ENCODE measurements at regions not wholly inside any gene's neighbourhood (a gene's known extent, or its start where the extent isn't known, plus 50 kb on each side); places are given as distances from the start of the nearest gene placed in this dataset.

DNA sequence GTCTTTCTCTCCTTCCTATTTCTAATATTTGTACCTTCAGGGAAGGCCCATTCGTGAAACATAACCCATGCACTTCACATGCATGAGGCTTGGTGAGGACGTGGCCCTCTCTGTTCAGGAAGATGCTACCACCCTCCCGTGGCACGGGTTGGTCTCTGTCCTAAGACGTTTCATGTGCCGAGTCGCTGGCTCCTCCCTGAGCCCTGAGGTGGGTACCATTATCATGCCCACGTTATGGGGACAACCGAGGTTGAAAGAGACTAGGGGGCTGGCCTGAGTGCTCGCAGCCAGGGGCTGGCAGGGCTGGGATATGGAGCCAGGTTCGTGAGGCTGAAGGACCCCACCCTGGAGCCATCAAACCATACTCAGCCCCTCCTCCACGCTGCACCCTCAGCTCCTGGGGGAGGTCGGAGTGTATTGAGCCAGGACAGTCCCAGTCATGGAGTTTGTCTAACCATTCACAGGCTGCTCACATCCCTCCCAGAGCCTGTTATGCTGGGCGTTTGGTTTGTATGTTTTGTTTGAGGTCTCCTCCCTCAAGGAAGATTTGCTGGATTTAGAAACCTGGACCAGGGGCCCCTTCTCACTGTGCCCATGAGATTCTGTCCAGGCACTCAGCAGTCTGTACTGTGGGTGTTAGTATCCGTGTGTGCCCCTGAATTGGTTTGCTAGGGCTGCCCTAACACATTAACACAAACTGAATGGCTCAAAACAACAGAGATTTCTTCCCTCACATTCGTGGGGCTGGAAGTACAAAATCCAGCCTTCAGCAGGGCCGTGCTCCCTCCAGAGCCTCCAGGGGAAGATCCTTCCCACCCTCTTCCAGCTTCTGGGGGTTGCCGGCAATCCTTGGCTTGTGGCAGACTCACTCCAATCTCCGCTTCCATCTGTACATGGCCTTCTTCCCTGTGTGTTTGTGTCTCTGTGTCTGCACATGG, 88.3 kb downstream of the ANKRD60 start:
- no peak for DNase-seq (ENCODE audit: low spot score)

DNA sequence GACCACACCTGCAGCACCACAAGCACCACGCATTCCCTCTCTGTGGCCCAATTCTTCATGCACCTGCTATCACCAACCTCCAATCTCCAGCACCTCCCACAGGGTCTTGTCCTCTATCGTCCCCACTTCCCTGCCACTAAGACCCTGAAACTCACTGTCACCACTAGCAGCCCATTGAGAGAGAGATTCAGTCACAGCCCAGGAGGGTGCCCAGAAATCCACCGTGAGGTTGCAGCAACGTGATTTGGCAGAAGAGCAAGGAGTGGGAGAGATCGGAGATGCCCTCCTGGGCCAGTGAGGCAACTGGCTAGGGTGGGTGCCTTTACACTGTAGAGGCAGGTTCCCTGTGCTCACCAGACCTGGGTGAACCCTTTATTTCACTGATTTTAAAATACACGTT, 90.1 kb downstream of the ANKRD60 start:
- no peak for DNase-seq (ENCODE audit: low spot score)

DNA sequence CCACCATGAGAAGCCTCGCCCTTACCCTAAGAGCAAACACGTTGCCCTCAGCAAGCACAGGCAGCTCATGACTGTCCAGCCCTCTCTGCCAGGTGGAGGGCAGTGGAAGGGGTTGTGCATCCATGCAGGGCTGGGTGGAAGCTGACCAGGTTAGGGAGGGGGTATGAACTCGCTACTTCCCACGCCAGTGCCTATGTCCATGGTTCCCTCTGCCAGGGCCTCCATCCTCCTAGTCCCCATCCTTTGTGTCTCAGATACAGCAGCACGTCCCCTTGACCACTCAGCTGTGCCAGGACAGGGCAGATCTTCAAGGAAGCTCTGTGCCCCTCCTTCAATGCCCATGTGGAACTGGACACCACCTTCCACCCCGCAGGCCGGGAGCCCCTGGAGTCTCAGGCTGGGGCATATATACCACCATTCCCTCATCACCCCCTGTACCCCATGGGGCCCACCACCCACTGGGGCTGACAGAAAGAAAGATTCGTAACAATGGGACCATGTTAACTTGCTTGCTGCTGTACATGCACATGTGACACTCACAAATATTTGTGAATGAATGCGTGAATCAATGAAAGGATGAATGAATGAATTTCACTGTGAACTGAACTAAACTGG, 90.7 kb downstream of the ANKRD60 start:
- DNase-seq (ENCODE audit: low spot score), result no peak

DNA sequence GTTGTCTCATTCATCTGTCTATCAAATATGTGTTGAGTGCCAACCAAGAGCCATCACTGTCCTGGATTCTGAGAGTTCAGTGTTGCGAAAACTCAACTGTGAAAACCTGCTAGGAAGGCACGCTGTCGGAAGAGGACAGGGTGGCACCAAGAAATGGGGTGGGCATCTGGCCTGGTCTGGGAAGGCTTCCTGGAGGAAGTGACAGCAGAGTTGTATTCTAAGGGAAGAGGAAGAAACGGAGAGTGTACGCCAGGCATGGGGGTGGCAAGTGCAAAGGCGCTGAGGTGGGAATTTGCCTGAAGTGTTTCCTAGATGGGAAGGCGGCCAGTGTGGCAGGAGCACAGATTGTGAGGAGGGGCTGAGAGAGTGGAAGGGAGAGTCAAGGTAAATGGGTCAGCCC, 91.2 kb downstream of the ANKRD60 start:
- no peak for DNase-seq (ENCODE audit: low spot score)

DNA sequence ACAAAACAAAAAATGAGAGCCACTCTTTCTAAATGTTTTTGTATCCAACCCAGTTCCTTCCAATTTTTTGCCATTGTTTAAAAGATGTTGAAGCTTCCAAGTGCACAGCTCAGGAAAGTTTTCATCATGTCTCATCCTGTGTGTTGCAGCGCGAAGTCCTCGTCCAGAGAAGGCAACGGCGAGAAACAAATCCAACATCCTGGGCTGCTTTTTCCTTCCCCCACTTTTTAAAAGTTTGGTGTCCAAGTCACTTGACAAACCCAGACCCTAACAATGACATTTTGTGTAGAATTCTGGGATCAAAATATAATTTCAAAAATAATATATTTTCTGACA, 92.3 kb downstream of the ANKRD60 start:
- no peak for DNase-seq (ENCODE audit: low spot score)

DNA sequence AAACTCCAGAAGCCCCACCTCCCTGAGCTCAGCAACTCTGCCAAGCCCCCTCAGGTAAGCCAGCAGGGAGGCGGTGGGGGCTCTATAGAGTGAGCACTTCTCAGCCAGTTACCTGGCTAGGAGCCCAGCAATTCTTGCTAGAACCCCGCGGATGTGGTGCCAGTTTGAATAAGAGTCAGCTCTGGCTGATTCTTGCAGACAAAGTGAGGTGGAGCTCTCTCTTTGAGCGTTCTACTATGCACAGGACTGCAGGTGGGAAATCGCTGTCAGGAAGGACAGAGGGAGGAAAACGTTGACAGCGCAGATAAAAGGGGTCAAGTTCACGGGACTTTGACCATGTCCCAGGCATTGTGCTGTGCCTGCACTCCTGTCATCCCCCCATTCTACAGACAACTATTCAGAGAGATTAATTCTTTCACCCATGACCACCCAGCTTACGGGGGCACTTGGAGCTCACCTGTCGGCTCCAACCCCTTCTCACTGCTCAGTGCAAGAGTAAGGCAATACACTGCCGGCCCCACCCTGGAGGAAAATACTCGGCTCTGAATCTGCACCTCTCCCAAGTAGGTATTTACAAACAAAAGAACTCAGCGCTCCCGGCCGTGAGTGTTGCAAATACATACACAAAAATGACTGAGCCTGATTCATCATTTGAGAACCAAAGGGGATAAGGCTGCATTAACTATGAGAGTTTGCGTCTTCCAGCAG, 92.9 kb downstream of the ANKRD60 start:
- DNase-seq (ENCODE audit: low spot score), result no peak

DNA sequence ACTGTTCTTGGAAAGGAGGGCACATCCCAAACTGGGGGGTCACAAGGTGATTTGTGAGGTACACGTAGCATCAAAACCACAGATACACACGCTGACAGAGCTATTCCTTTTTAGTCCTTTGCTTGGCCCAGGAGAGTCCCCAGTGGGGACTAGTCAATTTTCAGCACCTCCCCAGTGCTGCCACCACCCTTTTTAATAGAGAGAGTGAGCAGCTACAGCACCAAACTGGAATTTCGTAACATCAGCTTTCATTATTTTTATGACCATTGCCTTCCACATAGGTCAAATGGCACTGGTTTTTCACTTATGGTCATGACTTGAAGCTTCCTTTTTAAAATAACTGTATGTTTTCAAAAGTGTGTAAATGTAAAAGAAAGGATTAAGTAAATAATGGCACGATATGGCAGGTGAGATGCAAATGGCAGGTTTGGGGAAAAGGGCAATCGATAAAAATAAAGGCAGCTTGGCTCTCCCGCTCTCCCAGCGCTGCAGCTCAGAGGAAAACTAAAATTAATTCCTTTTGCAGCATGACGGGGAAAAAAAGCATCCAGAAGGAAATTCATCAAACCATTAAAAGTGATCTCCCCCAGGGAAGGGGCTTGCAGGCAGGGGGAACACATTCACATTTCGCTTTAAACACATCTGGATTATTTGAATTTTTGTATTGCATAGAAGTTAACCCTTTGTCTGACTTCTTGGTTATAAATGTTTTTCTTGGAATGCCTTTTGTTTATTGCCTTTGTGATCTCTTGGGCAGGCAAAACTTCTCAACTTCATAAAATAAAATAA, 95.2 kb downstream of the ANKRD60 start:
- no peak for DNase-seq (ENCODE audit: low spot score)

DNA sequence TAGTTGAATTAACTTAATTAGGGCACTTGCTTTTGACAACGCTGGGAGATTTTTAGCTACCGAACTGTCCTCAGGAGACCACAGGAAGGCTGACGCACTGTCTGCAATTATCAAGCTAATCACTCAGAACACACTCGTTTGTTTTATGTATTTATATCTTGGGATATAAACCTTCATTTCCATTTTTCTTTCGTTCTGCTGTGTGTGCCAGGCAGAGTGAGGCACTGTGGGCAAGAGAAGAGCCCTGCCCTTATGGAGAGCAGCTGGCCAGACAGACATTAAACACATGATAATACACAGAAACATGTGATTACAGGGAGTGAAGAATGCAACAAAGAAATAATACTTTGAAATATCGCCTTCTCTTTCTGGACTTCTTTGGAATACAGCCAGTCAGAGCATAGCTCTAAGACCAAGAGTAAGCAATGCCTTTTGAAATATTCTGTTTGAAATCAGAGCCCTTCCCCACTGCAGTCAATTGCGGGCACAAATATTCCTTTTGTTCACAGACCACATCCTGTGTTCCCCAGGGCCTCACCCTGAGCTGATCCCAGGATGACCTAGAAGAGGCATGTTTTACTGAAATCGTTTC, 96.8 kb downstream of the ANKRD60 start:
- DNase-seq (ENCODE audit: low spot score), result no peak

DNA sequence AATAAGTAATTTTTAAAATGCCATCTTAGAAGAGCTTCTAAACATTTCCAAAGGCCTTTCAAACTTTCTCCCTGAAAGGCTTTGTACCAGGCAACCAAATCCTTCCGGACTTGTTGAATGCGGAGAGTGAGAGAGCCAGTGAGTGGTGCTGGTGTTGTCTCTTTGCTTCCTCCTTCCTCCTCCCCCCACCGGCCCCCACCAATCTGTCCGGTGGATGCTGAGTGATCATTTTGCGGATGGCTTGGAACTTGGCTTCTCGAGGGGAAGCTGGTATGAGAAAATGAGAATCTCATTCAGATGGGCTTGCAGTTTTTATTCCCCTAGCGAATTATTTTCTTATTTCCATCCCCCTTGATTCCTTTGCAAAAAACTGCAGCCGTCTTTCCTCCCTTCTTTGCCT, 97.3 kb downstream of the ANKRD60 start:
- no peak for DNase-seq (ENCODE audit: low spot score)

DNA sequence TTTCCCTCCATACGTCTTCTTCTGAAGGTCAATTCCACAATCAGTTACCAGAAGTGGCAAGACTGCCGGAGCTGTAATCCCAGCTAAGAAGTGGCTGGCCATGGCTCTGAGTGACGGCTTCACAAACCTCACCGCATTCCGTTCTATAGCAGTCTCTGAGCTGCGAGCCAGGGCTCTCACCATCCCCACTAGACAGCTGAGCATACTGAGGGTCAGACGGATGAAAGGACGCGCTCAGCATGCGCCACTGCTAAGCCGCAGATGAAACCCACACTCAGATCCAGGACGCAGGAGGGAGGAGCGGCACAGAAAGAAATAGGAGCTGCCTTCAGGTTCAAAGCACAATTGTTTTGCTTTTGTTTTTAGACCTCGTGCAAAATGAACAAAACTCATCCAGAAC, 97.9 kb downstream of the ANKRD60 start:
- no peak for DNase-seq (ENCODE audit: low spot score)

DNA sequence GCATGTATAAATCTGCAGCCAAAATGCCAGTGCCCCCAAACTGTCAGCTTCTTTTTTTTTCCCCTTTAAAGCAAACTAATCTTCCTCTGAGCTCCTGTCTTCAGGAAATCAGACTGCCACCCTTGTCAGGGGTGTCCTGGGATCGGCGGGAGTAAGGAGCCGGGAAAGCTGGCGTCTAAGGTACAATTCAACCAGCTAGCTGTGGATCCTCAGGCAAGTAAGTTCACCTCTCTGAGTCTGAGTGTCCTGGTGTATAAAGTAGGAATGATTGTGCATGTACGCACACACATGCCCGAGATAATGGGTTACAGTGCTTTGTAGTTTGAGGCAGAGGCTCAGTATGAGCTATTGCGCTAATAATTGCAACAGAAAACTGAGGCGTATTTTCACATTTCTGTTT, 98.3 kb downstream of the ANKRD60 start:
- DNase-seq (ENCODE audit: low spot score), result no peak

DNA sequence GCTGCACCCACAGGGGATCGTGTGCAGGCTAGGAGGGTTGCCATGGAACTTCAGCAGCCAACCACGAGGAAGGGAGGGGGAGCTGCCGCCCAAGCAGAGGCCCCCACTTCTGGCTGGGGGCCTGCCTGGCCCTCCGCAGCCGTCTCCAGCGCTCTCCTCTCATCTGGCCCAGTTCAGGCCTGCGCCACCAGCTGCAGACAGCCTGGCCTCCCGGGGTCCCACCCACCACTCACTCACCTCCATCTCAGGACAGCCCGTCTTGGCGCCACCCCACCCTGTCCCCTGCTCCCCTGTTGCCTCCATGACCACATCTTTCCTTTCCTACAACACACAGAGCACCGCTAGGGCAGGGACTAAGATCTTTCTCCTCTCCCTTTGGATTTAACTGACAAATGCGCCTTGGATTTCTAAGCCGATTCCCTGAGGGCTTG, 98.7 kb downstream of the ANKRD60 start:
- no peak for DNase-seq (ENCODE audit: low spot score)

DNA sequence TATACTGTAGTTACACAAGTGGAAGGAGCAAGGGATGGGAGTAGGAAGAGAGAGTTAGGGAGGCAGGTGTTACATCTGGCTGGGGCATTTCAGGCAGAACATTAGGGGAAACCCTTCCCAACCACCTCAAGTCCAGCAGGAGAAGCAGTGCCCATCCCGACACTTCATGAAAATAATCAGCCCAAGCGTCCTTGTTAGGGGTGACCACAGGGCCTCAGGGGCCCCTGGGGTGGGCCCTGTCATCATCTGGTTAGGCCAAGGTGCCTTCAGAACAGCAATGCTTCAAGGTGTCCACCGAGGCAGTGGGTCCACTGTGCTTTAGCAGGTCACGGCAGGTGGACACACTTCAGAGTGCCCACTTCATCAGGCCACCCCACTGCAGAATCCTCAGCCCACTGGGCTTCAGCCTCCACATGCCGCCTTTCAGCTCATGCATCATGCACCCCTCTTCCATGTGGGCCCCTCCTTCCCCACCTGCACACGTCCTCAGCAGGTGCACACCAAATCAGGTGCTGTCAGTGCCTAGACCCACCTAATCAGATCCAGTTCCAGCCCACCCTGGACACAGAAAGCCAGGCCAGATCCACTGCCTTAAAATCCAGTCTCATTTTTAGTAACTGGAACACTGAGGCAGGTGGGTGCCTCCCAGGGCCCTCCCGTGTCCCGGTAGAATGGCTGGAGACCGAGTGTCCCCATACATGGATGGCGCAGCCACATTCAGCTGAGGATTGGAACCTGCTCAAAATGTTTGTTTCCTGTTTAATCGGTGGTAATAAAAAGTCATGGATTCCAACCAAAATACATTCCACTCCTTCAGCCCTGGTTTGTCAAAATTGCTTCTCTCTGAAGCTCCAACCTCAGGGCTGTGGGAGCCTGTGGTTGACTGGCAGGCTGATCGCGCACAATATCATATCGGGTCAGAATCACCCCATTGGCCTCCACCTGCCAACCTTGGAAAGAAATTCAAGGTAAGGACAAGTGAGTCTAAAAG, 99.5 kb downstream of the ANKRD60 start:
- DNase-seq (ENCODE audit: low spot score), result no peak

DNA sequence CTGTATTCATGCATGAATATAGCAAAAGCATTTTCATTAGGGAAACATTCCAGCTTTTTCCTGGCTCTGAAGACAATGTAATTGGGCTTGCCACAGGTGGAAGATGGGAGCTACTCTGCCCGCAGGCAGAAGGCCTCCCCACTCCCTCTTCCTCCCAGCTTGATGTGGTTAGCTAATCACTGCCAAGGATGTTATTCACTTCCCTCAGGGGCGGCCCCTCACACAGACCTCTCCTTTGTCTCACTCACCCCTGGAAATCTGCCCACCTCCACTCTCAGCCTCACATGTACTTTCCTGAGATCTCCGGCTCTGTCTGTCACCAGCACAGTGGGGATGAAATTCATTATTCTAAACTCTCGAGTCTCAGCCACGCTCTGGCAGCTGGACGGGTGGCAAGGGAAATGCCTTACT, 100.7 kb downstream of the ANKRD60 start:
- DNase-seq (ENCODE audit: low spot score), result no peak

DNA sequence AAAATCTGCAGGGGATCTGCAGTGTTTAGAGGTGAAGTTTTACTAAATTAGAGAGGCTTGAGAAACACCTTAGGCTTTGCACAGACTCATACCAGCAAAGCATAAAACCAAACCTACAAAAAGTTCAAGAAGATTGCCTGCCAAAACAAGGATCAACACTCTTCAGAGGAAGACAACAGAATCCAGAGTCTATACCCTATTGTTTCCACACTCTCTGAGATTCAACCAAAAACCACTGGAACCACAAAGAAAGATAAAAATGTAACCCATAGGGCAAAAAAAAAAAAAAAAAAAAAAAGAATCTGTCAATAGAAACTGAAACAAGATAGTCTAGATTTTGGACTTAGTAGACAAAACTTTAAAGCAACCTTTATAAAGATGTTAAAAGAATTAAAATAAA, 102.7 kb downstream of the ANKRD60 start:
- DNase-seq (ENCODE audit: low spot score), result no peak

DNA sequence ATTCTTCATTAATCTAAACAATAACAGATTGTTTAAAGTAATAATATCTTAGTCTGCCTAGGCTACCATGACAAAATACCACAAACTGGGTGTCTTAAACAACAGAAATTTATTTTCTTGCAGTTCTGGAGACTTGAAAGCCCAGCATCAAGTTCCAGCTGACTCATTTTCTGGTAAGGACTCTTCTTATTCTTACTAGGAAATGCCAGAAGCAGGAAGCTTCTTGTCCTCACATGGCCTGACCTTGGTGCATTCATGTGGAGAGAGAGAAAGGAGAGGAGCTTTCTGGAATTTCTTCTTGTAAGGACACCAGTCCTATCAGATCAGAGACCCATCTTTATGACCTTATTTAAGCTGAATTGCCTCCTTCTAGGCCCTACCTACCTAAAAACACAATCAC, 110.5 kb downstream of the ANKRD60 start:
- DNase-seq (ENCODE audit: low spot score), result no peak

DNA sequence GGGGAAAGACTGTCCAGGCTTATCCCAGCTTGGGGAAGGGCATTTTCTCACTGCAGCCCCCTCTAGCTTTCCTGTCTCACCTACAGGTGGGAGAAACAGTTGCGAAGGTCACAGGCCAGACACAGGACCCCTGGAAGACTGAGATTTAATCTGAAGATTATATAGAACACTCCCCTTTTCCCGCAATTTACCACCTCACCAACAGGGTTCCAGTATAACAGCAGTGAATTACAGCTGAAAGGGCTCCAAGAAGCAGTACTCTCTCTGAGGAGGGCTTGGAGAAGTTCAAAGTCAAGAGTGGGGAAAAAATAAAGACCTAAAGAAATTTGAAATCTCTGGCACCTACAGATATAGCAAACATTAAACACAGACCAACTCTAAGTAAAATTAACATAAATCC, 111.9 kb downstream of the ANKRD60 start:
- no peak for DNase-seq (ENCODE audit: low spot score)

DNA sequence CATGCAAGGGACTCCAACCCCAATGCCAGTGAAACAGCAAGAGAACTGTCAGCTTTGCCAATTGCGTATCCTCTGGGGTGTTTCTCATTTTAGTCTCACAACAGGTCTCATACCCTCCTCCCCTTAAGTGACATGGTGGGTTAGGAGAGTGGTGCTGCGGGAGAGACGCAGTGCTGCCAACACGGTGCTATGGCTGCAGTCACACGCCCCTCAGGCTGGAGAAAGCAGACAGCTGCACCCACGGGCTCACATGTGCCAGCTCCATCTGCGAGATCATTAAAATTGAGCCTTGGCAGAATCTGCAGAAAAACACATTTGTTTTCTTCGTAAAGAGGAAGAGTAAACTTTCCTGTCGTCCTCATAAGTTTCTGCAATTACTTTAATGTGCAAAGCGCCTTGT, 114.7 kb downstream of the ANKRD60 start:
- DNase-seq (ENCODE audit: low spot score), result no peak

DNA sequence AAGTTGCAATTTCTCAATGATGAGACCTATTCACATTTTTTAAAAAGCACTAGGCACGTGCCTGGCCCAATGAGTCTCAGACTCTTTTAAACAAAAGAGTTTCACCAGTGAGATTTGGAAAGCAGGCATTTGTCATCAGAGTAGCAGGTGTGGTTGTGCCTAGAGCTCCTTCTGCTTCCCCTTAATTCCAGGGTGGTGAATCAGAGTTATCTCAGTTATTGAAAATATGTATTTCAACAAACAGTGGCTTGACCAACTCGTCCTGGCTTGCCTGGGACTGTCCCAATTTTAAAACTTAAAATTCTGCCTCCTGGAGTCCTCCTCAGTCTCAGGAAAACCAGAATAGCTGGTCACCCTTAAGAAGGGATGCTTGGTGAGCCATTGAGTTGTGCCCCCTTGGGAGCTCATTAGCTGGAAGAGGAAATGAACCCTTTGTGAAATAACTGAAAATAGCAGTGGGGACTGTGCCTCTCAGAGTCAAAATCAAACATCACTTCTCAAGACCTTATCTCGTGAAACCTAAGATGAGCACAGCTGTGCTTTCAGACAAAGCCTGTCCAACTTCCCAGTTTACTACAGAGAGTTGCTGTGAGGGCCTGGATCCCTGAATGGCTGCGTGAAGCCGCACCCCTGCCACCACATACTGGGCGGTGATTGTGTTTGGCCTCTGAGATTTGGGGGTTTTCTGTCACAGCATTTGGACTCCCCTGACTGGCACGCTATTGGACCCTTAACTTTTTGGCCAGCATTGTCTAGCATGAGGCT, 116.3 kb downstream of the ANKRD60 start:
- DNase-seq (ENCODE audit: low spot score), result no peak
